Stomach (tissue), 4 donors: ENCODE measurements at regions not wholly inside any gene's neighbourhood (a gene's known extent, or its start where the extent isn't known, plus 50 kb on each side); places are given as distances from the start of the nearest gene placed in this dataset.

Experiments
- CTCF ChIP-seq, 7 experiments: fragments of 450-650 bp in 4 of 7; fragments of 200-600 bp in 3 of 7; sonication (generic) in 3 of 7; IDR thresholded peaks; one replicate each; pipeline ENCODE4 v1.5.1; 2016 to 2019; ENCODE audit warnings: antibody characterized with exemption in 7 of 7, control low read depth in 2 of 7, mild to moderate bottlenecking in 1 of 7
- EP300 ChIP-seq: sonication (generic); formaldehyde crosslinking; IDR thresholded peaks from one replicate; pipeline ENCODE4 v1.6.1; 2017; ENCODE audit warnings: antibody characterized with exemption
- POLR2A ChIP-seq, 4 donors: fragments of 450-650 bp; IDR thresholded peaks; one replicate each; pipeline ENCODE4 v1.6.1; 2016; ENCODE audit warnings: antibody characterized with exemption in 4 of 4, control low read depth in 2 of 4, mild to moderate bottlenecking in 1 of 4, moderate library complexity in 1 of 4
- POLR2AphosphoS5 ChIP-seq, 3 donors: sonication (generic); formaldehyde crosslinking; IDR thresholded peaks; one replicate each; pipeline ENCODE4 v1.6.1; 2016; ENCODE audit warnings: antibody characterized with exemption in 3 of 3

GRCh38 chr9:38518826-38519225 is 94.6 kb upstream of the IGFBPL1 start:
- TF ChIP-seq POLR2A (IDR thresholded peaks at IDR 0.05) = no peak
- no peak for TF ChIP-seq CTCF (IDR thresholded peaks at IDR 0.05)
- no peak for TF ChIP-seq POLR2AphosphoS5 (IDR thresholded peaks at IDR 0.05)
- no peak for TF ChIP-seq EP300
